Anterior cingulate cortex (tissue), 58 donors: ENCODE measurements at regions not wholly inside any gene's neighbourhood (a gene's known extent, or its start where the extent isn't known, plus 50 kb on each side); places are given as distances from the start of the nearest gene placed in this dataset.
"Not testable (repeated sequence)": the region's sequence is repeated elsewhere in the genome, so short reads cannot be mapped to it uniquely, and the experiment has no call there.

Experiments used
- DNase-seq, 58 donors: peaks; one replicate each; lab custom pipeline; 2025; lab: John Stamatoyannopoulos, UW

GRCh38 chr10:34957531-34957930 is 132.6 kb downstream of the CUL2 start:
- DNase-seq: no peak

- no peak for DNase-seq
Measured at GRCh38 chr10:34956756-34957155, 133.4 kb downstream of the CUL2 start.

GRCh38 chr10:34955391-34955790 is 134.8 kb downstream of the CUL2 start:
- no peak for DNase-seq

- DNase-seq: no peak
Measured at GRCh38 chr10:34954142-34954541, 136.0 kb downstream of the CUL2 start.

GRCh38 chr10:34951263-34951887 is 136.3 kb upstream of the PARD3 start:
- DNase-seq: not testable (repeated sequence)

GRCh38 chr10:34945951-34946522 is 130.9 kb upstream of the PARD3 start:
- DNase-seq: not testable (repeated sequence)

GRCh38 chr10:34941471-34942357 is 126.6 kb upstream of the PARD3 start:
- DNase-seq: no peak

GRCh38 chr10:34940436-34940835 is 125.3 kb upstream of the PARD3 start:
- DNase-seq: no peak

GRCh38 chr10:34938399-34938670 is 123.2 kb upstream of the PARD3 start:
- DNase-seq: no peak

- not testable (repeated sequence) for DNase-seq
Measured at GRCh38 chr10:34937643-34938398, 122.7 kb upstream of the PARD3 start.

GRCh38 chr10:34936061-34936460 is 121.0 kb upstream of the PARD3 start:
- DNase-seq: no peak

- DNase-seq: peak in 15 of 58 donors; percentile 1 to 55 (median 11)
Measured at GRCh38 chr10:34933676-34934075, 118.6 kb upstream of the PARD3 start.

GRCh38 chr10:34932235-34932634 is 117.1 kb upstream of the PARD3 start:
- DNase-seq: no peak

GRCh38 chr10:34931216-34931615 is 116.1 kb upstream of the PARD3 start:
- DNase-seq: no peak

GRCh38 chr10:34922138-34922537 is 107.0 kb upstream of the PARD3 start:
- no peak for DNase-seq

- no peak for DNase-seq
Measured at GRCh38 chr10:34920578-34920977, 105.5 kb upstream of the PARD3 start.

- DNase-seq: peak in 1 of 58 donors; percentile 14
Measured at GRCh38 chr10:34918776-34919315, 103.8 kb upstream of the PARD3 start.

GRCh38 chr10:34918060-34918775 is 103.1 kb upstream of the PARD3 start:
- no peak for DNase-seq

GRCh38 chr10:34916314-34916713 is 101.2 kb upstream of the PARD3 start:
- peak in 15 of 58 donors; percentile 2 to 53 (median 10) for DNase-seq

GRCh38 chr10:34912771-34913170 is 97.7 kb upstream of the PARD3 start:
- DNase-seq: no peak
